H54 (cell line): ENCODE measurements at regions not wholly inside any gene's neighbourhood (a gene's known extent, or its start where the extent isn't known, plus 50 kb on each side); places are given as distances from the start of the nearest gene placed in this dataset.
"Not testable (repeated sequence)": the region's sequence is repeated elsewhere in the genome, so short reads cannot be mapped to it uniquely, and the experiment has no call there.

Experiments
- DNase-seq: peaks from one replicate; pipeline ENCODE4 v3.0.0; 2011; ENCODE audit warnings: low spot score, mixed read lengths; ENCODE audit not compliant: insufficient read length
- FAIRE-seq: peaks from 3 replicates; lab custom pipeline; 2011; peaks lifted over from hg19 to GRCh38; lab: Jason Lieb, UNC
- POLR2A ChIP-seq: IDR thresholded peaks from 2 replicates; pipeline ENCODE4 v1.6.1; 2011; ENCODE audit warnings: low read depth, mild to moderate bottlenecking, low read length

DNA sequence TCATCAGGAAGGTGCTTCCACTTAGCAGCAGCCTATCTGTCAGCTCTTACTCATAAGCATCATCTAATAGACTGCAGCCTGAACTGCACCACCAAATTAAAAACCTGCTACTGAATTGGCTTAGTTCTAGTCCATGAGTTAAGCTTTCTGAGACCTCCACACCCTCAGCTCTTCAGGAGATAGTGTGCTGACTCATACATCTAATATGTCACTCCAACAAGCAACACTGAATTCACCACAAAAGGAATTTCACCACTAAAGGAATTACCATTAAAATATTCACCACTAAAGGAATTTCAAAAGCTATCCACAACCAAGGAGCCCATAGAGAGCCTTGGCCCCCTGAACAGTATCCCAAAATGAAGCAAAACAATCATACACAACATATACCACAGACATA, 418.5 kb upstream of the RORB start:
- FAIRE-seq = no peak
- no peak for DNase-seq
- TF ChIP-seq POLR2A = no peak

DNA sequence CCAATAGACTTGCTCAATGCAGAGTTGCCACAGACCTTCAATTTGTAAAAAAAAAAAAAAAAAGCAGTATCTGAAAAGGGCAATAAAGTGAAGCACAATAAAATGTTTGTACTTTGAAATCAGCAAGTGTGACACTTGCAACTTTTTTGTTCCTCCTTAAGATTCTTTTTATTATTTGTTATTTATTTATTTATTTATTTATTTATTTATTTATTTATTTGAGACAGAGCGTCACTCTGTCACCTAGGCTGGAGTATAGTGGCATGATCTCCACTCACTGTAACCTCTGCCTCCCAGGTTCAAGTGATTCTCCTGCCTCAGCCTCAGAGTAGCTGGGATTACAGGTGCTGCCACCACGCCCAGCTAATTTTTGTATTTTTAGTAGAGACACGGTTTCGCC, 416.5 kb upstream of the RORB start:
- not testable (repeated sequence) for FAIRE-seq, DNase-seq

DNA sequence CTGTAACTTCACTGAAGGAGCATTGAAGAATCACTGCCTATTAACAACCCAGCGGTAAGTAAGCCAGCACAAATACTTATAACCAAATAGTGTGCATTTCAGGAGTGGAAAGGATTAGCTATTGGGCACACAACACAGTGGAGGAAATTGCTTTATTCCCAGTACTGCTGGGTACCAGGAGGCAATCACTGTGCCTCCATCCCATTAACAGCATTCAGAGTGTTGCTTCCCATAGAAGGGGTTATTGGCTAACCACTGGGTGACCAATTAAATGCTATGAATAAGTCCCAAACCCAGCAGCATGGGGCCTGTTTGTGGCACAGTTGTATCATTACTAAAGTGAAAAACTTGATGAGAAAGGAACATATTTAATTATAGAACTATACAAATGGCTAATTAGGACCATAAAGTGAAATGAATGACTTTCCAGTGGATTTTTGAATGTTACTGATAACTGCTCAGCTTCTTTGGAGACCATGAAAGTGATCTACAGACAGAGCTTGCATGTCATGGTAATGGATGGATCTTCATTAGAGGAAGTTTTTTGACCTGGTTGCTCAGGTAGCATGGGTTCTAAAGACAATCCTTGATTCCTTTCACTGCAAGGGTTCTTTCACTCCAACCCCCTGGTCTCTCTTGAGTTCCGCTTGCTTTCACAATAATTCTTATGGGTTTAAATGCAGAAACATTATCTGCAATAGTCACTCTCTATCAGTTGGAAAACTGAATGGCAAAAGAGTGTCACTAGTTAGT, 413.3 kb upstream of the RORB start:
- no peak for TF ChIP-seq POLR2A
- FAIRE-seq (no peak), DNase-seq (no peak)

DNA sequence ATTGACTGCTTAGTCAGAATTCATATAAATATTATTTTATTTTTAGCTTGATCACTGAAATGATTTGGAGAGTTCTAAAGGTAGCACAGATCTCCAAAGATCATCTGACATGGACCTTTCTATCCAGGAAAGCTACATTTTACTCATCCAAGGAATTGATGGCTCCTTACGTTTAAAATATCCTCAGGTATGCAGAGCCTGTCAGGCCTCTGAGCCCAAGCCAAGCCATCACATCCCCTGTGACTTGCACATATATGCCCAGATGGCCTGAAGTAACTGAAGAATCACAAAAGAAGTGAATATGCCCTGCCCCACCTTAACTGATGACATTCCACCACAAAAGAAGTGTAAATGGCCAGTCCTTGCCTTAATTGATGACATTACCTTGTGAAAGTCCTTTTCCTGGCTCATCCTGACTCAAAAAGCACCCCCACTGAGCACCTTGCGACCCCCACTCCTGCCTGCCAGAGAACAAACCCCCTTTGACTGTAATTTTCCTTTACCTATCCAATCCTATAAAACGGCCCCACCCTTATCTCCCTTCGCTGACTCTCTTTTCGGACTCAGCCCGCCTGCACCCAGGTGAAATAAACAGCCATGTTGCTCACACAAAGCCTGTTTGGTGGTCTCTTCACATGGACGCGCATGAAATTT, 411.6 kb upstream of the RORB start:
- DNase-seq, FAIRE-seq: not testable (repeated sequence)

- not testable (repeated sequence) for DNase-seq, FAIRE-seq
Observed at GRCh38 chr9:74090921-74091320, 406.2 kb upstream of the RORB start.

GRCh38 chr9:74092491-74092834, 404.7 kb upstream of the RORB start:
- no peak for TF ChIP-seq POLR2A
- DNase-seq = no peak
- no peak for FAIRE-seq

DNA sequence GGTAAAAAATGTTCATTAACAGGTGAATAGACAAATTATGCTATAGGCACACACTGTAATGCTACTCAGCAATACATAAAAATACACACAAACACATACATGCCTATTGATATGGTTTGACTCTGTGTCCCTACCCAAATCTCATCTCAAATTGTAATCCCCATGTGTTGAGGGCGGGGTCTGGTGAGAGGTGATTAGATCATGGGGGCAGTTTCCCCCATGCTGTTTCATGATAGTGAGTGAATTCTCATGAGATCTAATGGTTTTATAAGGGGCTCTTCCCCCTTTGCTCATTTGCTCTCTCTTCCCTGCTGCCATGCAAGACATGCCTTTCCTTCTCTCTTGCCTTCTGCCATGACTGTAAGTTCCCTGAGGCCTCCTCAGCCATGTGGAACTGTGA, 403.1 kb upstream of the RORB start:
- FAIRE-seq, DNase-seq: not testable (repeated sequence)

- no peak for TF ChIP-seq POLR2A
- DNase-seq = no peak
- no peak for FAIRE-seq
Observed at GRCh38 chr9:74094766-74095165, 402.4 kb upstream of the RORB start.

GRCh38 chr9:74095925-74096324, 401.2 kb upstream of the RORB start:
- FAIRE-seq = no peak
- DNase-seq = no peak
- no peak for TF ChIP-seq POLR2A

- no peak for FAIRE-seq
- TF ChIP-seq POLR2A = no peak
- no peak for DNase-seq
Observed at GRCh38 chr9:74096420-74096819, 400.7 kb upstream of the RORB start.

DNA sequence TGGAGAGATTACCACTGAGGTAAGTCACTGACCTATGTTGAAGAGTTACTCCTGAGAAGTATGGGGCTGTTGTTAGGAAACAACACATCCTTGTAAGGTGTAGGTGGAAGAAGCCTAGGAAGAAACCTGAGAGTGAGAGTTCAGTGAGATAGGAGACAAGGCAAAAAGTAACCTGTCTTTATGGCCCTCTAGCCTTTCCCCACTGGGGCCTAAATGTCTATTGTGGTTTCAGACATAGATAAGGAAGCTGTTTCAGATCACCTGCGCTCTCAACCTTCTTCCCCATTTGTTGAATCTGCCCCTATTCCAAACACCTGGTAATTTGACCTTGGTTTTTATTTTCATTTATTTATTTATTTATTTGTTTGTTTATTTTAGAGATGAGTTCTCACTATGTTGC, 397.1 kb upstream of the RORB start:
- DNase-seq = no peak
- no peak for FAIRE-seq
- TF ChIP-seq POLR2A = no peak

GRCh38 chr9:74102148-74102547, 395.0 kb upstream of the RORB start:
- DNase-seq, FAIRE-seq: not testable (repeated sequence)

GRCh38 chr9:74102702-74103101, 394.4 kb upstream of the RORB start:
- no peak for DNase-seq
- no peak for TF ChIP-seq POLR2A
- no peak for FAIRE-seq

DNA sequence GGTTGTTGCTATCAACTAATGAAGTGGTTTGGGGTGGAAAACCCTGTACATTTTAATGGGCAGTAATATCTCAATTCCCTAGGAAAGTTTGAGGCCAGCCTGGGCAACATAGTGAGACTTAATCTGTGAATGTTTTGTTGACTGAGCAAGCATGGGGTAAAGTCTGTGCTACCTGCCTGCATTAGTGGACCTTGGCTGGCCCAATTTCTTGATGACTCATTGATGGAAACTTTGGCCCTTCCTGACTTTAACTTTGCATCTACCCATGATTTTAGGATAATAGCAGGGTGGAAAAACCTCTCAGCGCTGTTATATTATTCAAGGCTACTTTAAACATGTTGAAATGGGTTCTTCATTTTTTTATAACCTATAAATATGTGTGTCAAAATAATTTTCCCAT, 389.4 kb upstream of the RORB start:
- FAIRE-seq (no peak), DNase-seq (no peak)
- no peak for TF ChIP-seq POLR2A

DNA sequence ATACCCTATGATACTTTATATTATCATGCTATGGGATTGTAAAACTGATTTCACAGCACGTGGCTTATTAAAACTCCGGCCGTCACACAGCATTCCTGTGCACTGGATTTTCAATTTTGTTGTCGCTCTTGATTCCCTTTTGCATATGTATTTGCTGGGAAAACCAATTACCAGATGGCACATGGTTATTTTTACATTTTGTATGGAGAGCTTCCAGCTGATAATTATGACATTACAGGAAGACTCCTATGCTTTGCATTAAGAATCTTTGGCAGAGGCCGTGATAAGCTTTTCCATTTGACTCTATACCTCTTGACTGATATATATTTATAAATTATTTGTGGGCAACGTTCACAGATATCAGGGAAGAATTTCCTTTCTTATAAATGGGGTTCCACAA, 381.2 kb upstream of the RORB start:
- TF ChIP-seq POLR2A = no peak
- DNase-seq = no peak
- no peak for FAIRE-seq
